Epidermal melanocyte (primary cell): ENCODE measurements at regions not wholly inside any gene's neighbourhood (a gene's known extent, or its start where the extent isn't known, plus 50 kb on each side); places are given as distances from the start of the nearest gene placed in this dataset.
A peak's percentile ranks its signal among the peaks of the same experiment; 100 is the strongest.

ENCODE experiments used
- DNase-seq: peaks from one replicate; pipeline ENCODE4 v3.0.0; 2011; ENCODE audit warnings: low spot score; ENCODE audit not compliant: insufficient read length

DNA sequence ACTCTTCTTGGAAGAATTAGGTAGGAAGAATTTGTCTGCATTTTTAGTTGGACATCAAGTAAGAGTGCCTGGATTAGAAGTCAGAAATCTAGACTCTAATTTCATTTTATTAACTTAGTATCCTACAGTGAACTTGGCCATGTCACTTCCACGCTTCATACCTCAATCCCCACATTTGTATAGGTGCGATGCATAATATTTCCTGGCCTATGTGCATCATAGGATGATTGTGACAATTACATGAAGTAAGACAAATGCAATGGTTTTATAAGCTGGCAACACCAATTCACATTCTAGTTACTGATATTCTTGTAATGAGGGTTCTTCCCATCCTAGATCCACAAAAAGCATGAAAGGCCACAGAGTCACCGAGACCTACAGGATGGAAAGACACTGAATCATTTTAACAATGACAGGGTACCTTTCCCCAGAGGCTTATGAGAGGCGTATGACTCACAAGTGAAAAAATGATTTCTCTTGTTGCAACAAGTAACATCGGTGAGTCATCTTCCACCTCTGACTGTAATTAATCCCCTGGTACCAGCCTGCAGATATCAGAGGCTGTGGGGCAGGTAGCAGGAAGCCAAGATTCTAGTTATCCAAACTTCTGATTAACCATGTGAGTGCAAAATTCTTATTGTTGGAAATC, 56.0 kb upstream of the OR5AK2 start:
- DNase-seq, result no peak

DNA sequence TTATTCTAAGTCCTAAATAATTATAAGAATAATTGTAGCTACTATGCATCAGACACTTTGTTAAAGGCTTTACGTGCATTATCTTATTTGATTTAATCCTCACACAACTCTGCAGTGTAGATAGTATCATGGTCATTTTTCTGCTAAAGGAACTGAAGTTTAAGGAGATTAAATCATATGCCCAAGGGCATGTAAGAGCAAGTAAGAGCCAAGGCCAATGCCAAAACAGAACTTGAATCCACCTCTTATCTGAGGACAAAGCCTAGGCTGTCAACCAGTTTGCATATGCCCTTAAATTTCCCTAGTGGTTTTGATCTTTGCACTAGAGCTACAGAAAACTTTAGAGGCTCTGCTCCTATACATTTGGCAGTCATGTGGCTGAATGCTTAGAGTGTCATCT, 65.6 kb upstream of the OR5AK2 start:
- DNase-seq, result no peak

GRCh38 chr11:56922421-56922820, 66.3 kb upstream of the OR5AK2 start:
- no peak for DNase-seq

- no peak for DNase-seq
These were observed 70.9 kb upstream of the OR5AK2 start for GRCh38 chr11:56917708-56918400.

- no peak for DNase-seq
These were observed 72.1 kb upstream of the OR5AK2 start for GRCh38 chr11:56916587-56916986.

DNA sequence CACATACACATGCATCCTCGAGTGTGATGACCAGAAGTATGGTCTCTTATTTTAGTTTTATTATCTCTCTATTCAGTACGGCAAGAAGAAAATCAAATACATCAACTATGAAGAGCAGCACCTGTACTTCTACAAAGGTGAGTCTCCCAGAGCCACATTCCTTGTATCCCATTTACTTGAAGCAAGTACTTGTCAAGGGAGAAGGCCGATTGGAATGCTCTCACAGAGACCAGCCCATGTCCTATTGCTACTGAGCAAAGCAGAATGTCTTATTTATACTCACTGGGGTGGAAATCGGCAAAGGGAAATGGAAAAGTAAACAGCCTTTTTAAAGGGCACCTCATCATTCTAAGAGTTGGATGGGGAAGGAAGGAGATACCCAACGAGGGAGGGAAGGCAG, 72.6 kb upstream of the OR5AK2 start:
- DNase-seq, result no peak

DNA sequence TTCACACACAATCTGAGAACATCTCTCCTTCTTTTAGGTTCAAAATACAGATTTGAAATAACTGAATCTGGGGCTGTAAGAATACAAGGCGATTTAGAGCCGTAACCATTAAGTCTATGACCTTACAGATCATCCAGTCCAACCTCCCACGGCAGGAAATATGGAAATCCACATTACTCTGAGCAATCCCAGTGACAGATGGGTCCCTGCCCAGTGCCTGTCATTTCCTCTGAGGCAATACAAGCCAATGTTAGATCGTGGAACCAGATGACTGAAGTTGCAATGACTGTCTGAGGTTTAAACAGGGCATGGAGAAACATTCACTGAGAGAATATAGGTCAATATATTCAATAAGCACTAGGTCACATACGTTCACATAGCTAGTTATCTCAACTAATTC, 77.4 kb upstream of the OR5AK2 start:
- no peak for DNase-seq

- DNase-seq, result no peak
These were observed 77.9 kb upstream of the OR5AK2 start for GRCh38 chr11:56910785-56911184.

DNA sequence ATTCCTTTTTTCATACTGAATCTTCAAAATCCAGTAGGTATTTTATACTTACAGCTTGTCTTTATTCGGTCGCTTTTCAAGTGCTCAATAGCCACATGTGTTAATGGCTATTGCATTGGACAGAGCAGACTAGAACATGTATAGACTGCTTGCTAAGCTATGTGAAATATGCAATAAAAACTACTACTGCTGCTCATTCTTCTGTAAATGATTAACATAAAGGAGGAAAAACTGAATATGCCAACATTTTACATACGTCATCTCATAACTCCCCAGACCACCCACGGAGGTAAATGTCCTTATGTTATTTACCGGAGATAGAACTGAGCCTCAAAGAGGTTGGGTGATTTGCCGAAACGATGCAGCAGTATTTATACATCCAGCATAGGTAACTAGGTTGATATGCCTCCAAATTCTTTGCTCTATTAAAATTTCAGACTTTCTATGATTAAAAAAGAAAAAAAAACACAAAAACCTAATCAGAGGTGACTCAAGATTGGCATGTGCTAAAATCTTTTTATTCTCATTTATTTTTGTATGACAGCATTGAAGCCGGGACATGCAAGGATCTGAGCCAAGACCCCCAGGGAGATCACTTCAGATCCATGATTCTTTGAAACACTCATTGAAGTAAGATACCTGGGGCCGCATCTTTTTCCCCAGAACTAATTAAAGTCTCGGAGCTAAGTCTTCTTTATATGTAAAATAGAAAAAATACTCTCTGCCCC, 78.5 kb upstream of the OR5AK2 start:
- no peak for DNase-seq

DNA sequence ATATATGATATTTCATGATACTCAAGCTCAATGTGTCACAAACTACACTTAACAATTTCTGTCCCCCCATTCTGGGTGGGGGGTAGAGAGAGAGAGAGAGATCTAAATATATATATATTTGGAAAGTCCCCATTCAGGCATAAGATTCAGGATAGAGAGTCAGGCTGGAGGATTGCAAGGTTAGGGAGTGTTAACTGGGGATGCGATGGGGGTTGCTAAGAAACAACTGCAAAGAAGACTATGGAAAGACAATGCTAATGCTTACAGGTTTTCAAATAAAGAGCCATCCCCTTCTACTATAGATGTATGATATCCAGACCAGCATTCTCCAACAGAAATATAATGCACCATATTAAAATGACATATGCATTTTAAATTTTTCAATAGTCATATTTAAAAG, 79.2 kb upstream of the OR5AK2 start:
- DNase-seq, result no peak

GRCh38 chr11:56909080-56909479, 79.6 kb upstream of the OR5AK2 start:
- DNase-seq, result no peak

GRCh38 chr11:56906683-56907148, 82.0 kb upstream of the OR5AK2 start:
- no peak for DNase-seq

- DNase-seq, result no peak
These were observed 82.8 kb upstream of the OR5AK2 start for GRCh38 chr11:56905936-56906335.

GRCh38 chr11:56905442-56905841, 83.3 kb upstream of the OR5AK2 start:
- no peak for DNase-seq

DNA sequence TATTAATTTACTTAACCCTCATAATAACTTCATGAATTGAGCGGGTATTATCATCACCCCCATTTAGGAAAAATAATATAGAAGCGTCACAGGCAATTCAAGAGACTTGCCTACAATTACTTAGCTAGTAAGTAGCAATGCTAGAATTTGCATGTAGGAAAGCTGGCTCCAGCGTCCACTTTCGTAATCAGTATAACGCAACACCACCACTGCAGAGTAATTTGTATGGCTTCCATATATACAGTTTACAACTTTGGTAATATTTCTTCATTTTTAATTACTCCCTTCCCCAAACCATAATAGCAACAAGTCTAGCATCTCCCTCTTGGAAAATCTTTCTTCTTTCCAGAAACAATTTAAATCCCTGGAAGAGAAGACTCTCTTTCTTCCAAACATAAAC, 89.9 kb upstream of the OR5AK2 start:
- no peak for DNase-seq

DNA sequence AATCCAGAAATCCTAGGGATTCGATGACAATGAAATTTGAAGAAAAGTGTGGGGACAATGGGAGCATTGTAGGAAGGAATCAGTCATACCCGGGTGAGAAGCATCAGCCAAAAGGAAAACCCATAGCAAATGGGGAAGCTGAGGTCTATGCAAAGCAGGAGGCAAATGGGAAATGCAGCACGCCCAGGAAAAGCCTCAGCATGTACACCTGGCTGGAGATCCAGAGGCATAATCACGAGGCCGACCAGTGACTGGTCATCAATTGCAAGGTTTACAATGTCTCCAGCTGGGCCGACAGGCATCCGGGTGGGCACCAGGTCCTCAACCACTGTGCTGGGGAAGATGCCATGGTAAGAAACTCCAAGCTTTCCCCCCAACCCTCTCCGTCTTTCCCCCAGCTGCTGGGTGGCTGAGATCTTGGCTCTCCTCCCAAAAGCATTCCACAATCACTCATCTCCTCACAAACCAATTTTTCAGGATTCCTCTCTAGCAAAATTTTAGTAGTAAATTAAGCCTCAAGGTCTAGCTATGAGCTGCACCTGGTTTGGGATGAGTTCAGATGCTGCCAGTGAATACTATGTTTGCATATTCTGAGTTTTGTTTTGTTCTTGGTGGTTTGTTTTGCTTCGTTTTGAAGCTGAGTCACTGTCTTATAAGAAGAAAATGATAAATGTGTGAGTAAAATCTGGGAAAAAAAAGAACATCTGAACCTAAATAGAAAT, 98.0 kb upstream of the OR5AK2 start:
- DNase-seq, result no peak

GRCh38 chr11:56889986-56890385, 98.7 kb upstream of the OR5AK2 start:
- DNase-seq, result no peak

GRCh38 chr11:56887940-56888339, 100.8 kb upstream of the OR5AK2 start:
- DNase-seq, result no peak

- DNase-seq, result no peak
These were observed 102.3 kb upstream of the OR5AK2 start for GRCh38 chr11:56886455-56886854.

DNA sequence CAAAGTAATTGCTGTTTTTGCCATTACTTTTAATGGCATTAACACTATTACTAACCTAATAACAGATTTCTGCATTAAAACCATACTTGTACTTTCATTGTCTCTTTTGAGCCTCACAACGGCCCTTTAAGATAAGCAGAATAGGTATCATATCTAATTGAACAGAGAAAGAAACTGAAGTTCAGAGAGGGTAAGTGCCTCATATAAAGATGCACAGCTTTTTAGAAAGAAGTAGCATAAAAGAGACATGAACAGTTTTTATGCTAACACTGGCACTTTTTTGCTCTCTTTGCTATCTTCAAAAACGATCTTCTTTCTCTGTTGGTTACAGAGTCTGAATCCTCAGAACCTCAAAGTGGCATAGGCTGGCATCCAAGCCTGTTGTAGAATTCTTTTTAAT, 102.9 kb upstream of the OR5AK2 start:
- DNase-seq, result no peak

DNA sequence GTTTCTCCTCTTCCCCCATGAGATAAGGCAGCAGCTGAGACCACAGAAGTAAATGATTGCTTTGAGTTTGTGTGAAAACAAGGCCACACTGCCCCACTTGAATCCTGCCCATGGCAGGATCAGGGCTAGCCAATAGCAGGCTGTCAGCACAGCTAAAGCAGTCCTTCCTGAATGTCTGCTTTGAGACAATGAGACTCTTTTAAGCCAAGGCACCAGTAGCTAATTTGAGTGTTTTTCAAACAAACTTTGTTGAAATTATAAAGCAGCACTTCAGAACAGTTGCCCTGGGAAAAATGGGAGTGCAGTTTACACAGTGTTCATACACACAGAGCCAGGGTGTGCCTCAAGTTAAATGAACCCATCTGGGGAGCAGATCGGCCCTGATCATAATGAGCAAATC, 103.5 kb upstream of the OR5AK2 start:
- peak; percentile 71 for DNase-seq
